ENCODE measurements at regions not wholly inside any gene's neighbourhood (a gene's known extent, or its start where the extent isn't known, plus 50 kb on each side); places are given as distances from the start of the nearest gene placed in this dataset.

DNA sequence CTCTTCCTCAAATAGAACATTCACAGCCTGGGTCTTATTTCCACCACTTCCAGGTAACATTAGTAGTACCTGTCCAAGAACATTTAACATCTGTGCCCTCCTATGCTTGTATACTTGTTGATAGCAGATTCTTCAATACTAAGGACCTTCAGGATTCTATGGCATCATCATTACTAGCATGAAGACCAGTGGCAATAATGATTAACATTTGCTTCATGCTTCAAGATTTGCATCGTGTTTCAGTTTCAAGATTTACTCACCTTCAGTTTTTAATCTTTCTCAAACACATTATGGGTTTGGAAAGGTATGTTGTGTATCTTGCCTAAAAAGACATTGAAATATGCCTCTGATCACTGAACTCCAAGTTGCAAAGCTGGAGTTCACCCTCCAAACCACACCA, 412.8 kb upstream of the NRSN1 start:
- TF ChIP-seq POLR2AphosphoS5 (IDR thresholded peaks at IDR 0.05; ENCODE audit: borderline replicate concordance, low read depth, low read length) (no peak), EZH2 (IDR thresholded peaks at IDR 0.05) (no peak)
